ENCODE measurements at regions not wholly inside any gene's neighbourhood (a gene's known extent, or its start where the extent isn't known, plus 50 kb on each side); places are given as distances from the start of the nearest gene placed in this dataset.

- Histone ChIP-seq H3K9ac (ENCODE audit: low read length) (no peak overlapping the region), H4K20me1 (ENCODE audit: insufficient read depth, low read length) (no peaks in the 10 kb centered on the region), H3K4me2 (ENCODE audit: low read length) (no peak overlapping the region), H3K27ac (ENCODE audit: low read depth, low read length, poor library complexity, severe bottlenecking) (no peak overlapping the region), H3K9me2 (ENCODE audit: low read depth, low read length) (no peaks in the 10 kb centered on the region), H3K27me3 (ENCODE audit: insufficient read depth, low read length) (no peaks in the 10 kb centered on the region), H2AFZ (ENCODE audit: low read length) (no peak overlapping the region), H3K4me1 (ENCODE audit: insufficient read depth, low read length, severe bottlenecking) (no peaks in the 10 kb centered on the region), H3K36me3 (ENCODE audit: insufficient read depth, low read length) (no peaks in the 10 kb centered on the region), H3K79me2 (ENCODE audit: insufficient read depth, low read length) (no peaks in the 10 kb centered on the region), H3K9me3 (ENCODE audit: low read length) (no peaks in the 10 kb centered on the region), H3F3A (ENCODE audit: insufficient read depth, low read length) (no peaks in the 10 kb centered on the region), H3K4me3 (ENCODE audit: low read depth, low read length, poor library complexity, severe bottlenecking) (no peak overlapping the region)
- TF ChIP-seq EZH2 (IDR thresholded peaks at IDR 0.05; ENCODE audit: borderline replicate concordance, low read length): no peak
- TF ChIP-seq, protein P1, sequence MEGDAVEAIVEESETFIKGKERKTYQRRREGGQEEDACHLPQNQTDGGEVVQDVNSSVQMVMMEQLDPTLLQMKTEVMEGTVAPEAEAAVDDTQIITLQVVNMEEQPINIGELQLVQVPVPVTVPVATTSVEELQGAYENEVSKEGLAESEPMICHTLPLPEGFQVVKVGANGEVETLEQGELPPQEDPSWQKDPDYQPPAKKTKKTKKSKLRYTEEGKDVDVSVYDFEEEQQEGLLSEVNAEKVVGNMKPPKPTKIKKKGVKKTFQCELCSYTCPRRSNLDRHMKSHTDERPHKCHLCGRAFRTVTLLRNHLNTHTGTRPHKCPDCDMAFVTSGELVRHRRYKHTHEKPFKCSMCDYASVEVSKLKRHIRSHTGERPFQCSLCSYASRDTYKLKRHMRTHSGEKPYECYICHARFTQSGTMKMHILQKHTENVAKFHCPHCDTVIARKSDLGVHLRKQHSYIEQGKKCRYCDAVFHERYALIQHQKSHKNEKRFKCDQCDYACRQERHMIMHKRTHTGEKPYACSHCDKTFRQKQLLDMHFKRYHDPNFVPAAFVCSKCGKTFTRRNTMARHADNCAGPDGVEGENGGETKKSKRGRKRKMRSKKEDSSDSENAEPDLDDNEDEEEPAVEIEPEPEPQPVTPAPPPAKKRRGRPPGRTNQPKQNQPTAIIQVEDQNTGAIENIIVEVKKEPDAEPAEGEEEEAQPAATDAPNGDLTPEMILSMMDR (IDR thresholded peaks at IDR 0.05; ENCODE audit: low read length): no peak
These were observed 168.6 kb downstream of the KITLG start for GRCh38 chr12:88411689-88412088.

- Histone ChIP-seq H3K4me2 (ENCODE audit: low read length) (no peak overlapping the region), H3K9me2 (ENCODE audit: low read depth, low read length) (no peaks in the 10 kb centered on the region), H3F3A (ENCODE audit: insufficient read depth, low read length) (no peaks in the 10 kb centered on the region), H3K4me3 (ENCODE audit: low read depth, low read length, poor library complexity, severe bottlenecking) (no peak overlapping the region), H2AFZ (ENCODE audit: low read length) (no peak overlapping the region), H3K79me2 (ENCODE audit: insufficient read depth, low read length) (no peaks in the 10 kb centered on the region), H3K27ac (ENCODE audit: low read depth, low read length, poor library complexity, severe bottlenecking) (no peak overlapping the region), H3K36me3 (ENCODE audit: insufficient read depth, low read length) (no peaks in the 10 kb centered on the region), H4K20me1 (ENCODE audit: insufficient read depth, low read length) (no peaks in the 10 kb centered on the region), H3K4me1 (ENCODE audit: insufficient read depth, low read length, severe bottlenecking) (no peaks in the 10 kb centered on the region), H3K9ac (ENCODE audit: low read length) (no peak overlapping the region), H3K27me3 (ENCODE audit: insufficient read depth, low read length) (no peaks in the 10 kb centered on the region), H3K9me3 (ENCODE audit: low read length) (no peaks in the 10 kb centered on the region)
- TF ChIP-seq EZH2 (IDR thresholded peaks at IDR 0.05; ENCODE audit: borderline replicate concordance, low read length): no peak
- TF ChIP-seq, protein P1 (IDR thresholded peaks at IDR 0.05; ENCODE audit: low read length): no peak
These were observed 166.6 kb downstream of the KITLG start for GRCh38 chr12:88413646-88414045.

DNA sequence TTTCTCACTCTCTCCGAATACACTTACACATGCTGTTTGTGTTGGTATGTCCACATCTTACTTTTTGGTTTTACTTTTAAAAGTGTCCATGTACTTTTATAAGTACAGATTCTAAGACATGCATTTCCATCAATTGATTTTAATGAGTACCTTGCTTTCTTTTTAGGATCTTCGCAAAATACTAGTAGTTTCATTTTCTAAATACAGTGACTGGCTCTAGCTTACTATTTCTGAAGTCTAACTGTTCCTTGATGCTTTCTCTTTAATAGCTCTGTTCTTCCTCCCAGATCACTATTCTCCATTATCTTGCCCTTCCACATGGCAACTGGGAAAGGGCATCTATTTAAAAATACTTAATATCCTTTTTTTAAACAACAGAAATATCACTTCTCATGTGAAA is 164.1 kb downstream of the KITLG start:
- H3K9ac ChIP-seq (ENCODE audit: low read length): no peak overlapping the region
- H3F3A ChIP-seq (ENCODE audit: insufficient read depth, low read length): no peaks in the 10 kb centered on the region
- no peak overlapping the region for H3K4me2 ChIP-seq (ENCODE audit: low read length)
- no peaks in the 10 kb centered on the region for H4K20me1 ChIP-seq (ENCODE audit: insufficient read depth, low read length)
- H3K27ac ChIP-seq (ENCODE audit: low read depth, low read length, poor library complexity, severe bottlenecking): no peak overlapping the region
- H2AFZ ChIP-seq (ENCODE audit: low read length): no peak overlapping the region
- H3K9me3 ChIP-seq (ENCODE audit: low read length): no peaks in the 10 kb centered on the region
- TF ChIP-seq, protein P1 (IDR thresholded peaks at IDR 0.05; ENCODE audit: low read length): no peak
- TF ChIP-seq EZH2 (IDR thresholded peaks at IDR 0.05; ENCODE audit: borderline replicate concordance, low read length): no peak
- no peaks in the 10 kb centered on the region for H3K27me3 ChIP-seq (ENCODE audit: insufficient read depth, low read length)
- H3K4me1 ChIP-seq (ENCODE audit: insufficient read depth, low read length, severe bottlenecking): no peaks in the 10 kb centered on the region
- no peaks in the 10 kb centered on the region for H3K79me2 ChIP-seq (ENCODE audit: insufficient read depth, low read length)
- H3K4me3 ChIP-seq (ENCODE audit: low read depth, low read length, poor library complexity, severe bottlenecking): no peak overlapping the region
- no peaks in the 10 kb centered on the region for H3K36me3 ChIP-seq (ENCODE audit: insufficient read depth, low read length)
- H3K9me2 ChIP-seq (ENCODE audit: low read depth, low read length): no peaks in the 10 kb centered on the region

All from OCI-LY1 (cell line).